ENCODE measurements at regions not wholly inside any gene's neighbourhood (a gene's known extent, or its start where the extent isn't known, plus 50 kb on each side); places are given as distances from the start of the nearest gene placed in this dataset.

DNA sequence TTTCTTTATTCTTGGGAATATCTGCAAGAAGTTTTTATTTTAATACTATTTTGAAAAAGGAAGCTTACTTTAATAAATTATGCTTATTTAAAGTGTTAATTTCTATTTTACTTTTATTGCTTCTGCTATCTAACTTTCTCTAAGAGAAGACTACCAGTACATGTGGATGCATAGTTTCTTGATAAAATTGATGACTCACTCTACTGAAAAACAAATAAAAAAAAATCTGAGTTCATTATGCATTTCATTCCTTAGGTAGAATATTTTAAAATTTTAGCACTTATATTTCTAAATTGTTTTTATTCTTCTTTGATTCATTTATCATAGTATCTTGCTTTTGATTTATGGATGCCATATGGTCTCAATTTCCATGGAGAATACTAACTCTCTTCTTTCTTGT, 217.9 kb downstream of the TAF11L14 start:
- Histone ChIP-seq H4K20me1 (replicated peaks; ENCODE audit: insufficient read depth) (no peaks in the 10 kb centered on the region), H3K27ac (ENCODE audit: low read depth) (no peak overlapping the region), H3K27me3 (ENCODE audit: insufficient read depth) (no peaks in the 10 kb centered on the region), H3K4me1 (ENCODE audit: insufficient read depth) (no peaks in the 10 kb centered on the region), H3K4me2 (no peak overlapping the region), H3K36me3 (ENCODE audit: insufficient read depth) (no peaks in the 10 kb centered on the region), H3F3A (replicated peaks; ENCODE audit: low read depth) (no peaks in the 10 kb centered on the region), H3K9me2 (ENCODE audit: insufficient read depth) (no peaks in the 10 kb centered on the region), H2AFZ (no peak overlapping the region), H3K79me2 (replicated peaks; ENCODE audit: insufficient read depth) (no peaks in the 10 kb centered on the region), H3K4me3 (no peak overlapping the region)
- Mint-ChIP-seq H3K27me3 (ENCODE audit: insufficient read depth, low read depth, poor library complexity) (no peaks in the 10 kb centered on the region), H3K4me1 (no peaks in the 10 kb centered on the region), H3K9me3 (no peaks in the 10 kb centered on the region), H3K27ac (no peak overlapping the region), H3K4me3 (no peak overlapping the region), H3K36me3 (ENCODE audit: low read depth) (no peaks in the 10 kb centered on the region)
- TF ChIP-seq, protein P1, sequence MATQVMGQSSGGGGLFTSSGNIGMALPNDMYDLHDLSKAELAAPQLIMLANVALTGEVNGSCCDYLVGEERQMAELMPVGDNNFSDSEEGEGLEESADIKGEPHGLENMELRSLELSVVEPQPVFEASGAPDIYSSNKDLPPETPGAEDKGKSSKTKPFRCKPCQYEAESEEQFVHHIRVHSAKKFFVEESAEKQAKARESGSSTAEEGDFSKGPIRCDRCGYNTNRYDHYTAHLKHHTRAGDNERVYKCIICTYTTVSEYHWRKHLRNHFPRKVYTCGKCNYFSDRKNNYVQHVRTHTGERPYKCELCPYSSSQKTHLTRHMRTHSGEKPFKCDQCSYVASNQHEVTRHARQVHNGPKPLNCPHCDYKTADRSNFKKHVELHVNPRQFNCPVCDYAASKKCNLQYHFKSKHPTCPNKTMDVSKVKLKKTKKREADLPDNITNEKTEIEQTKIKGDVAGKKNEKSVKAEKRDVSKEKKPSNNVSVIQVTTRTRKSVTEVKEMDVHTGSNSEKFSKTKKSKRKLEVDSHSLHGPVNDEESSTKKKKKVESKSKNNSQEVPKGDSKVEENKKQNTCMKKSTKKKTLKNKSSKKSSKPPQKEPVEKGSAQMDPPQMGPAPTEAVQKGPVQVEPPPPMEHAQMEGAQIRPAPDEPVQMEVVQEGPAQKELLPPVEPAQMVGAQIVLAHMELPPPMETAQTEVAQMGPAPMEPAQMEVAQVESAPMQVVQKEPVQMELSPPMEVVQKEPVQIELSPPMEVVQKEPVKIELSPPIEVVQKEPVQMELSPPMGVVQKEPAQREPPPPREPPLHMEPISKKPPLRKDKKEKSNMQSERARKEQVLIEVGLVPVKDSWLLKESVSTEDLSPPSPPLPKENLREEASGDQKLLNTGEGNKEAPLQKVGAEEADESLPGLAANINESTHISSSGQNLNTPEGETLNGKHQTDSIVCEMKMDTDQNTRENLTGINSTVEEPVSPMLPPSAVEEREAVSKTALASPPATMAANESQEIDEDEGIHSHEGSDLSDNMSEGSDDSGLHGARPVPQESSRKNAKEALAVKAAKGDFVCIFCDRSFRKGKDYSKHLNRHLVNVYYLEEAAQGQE (IDR thresholded peaks at IDR 0.05; ENCODE audit: unreplicated experiment), result no peak
- TF ChIP-seq CREB1 (CRISPR knock-in tag; IDR thresholded peaks at IDR 0.05; ENCODE audit: low read depth) (no peak), JUNB (IDR thresholded peaks at IDR 0.05; ENCODE audit: unreplicated experiment) (no peak), EZH2 (IDR thresholded peaks at IDR 0.05; ENCODE audit: low read depth, unreplicated experiment) (no peak), ZNF331 (CRISPR knock-in tag; IDR thresholded peaks at IDR 0.05; ENCODE audit: low read depth) (no peak), EZH2phosphoT487 (IDR thresholded peaks at IDR 0.05; ENCODE audit: unreplicated experiment) (no peak)
- TF ChIP-seq, protein P2, sequence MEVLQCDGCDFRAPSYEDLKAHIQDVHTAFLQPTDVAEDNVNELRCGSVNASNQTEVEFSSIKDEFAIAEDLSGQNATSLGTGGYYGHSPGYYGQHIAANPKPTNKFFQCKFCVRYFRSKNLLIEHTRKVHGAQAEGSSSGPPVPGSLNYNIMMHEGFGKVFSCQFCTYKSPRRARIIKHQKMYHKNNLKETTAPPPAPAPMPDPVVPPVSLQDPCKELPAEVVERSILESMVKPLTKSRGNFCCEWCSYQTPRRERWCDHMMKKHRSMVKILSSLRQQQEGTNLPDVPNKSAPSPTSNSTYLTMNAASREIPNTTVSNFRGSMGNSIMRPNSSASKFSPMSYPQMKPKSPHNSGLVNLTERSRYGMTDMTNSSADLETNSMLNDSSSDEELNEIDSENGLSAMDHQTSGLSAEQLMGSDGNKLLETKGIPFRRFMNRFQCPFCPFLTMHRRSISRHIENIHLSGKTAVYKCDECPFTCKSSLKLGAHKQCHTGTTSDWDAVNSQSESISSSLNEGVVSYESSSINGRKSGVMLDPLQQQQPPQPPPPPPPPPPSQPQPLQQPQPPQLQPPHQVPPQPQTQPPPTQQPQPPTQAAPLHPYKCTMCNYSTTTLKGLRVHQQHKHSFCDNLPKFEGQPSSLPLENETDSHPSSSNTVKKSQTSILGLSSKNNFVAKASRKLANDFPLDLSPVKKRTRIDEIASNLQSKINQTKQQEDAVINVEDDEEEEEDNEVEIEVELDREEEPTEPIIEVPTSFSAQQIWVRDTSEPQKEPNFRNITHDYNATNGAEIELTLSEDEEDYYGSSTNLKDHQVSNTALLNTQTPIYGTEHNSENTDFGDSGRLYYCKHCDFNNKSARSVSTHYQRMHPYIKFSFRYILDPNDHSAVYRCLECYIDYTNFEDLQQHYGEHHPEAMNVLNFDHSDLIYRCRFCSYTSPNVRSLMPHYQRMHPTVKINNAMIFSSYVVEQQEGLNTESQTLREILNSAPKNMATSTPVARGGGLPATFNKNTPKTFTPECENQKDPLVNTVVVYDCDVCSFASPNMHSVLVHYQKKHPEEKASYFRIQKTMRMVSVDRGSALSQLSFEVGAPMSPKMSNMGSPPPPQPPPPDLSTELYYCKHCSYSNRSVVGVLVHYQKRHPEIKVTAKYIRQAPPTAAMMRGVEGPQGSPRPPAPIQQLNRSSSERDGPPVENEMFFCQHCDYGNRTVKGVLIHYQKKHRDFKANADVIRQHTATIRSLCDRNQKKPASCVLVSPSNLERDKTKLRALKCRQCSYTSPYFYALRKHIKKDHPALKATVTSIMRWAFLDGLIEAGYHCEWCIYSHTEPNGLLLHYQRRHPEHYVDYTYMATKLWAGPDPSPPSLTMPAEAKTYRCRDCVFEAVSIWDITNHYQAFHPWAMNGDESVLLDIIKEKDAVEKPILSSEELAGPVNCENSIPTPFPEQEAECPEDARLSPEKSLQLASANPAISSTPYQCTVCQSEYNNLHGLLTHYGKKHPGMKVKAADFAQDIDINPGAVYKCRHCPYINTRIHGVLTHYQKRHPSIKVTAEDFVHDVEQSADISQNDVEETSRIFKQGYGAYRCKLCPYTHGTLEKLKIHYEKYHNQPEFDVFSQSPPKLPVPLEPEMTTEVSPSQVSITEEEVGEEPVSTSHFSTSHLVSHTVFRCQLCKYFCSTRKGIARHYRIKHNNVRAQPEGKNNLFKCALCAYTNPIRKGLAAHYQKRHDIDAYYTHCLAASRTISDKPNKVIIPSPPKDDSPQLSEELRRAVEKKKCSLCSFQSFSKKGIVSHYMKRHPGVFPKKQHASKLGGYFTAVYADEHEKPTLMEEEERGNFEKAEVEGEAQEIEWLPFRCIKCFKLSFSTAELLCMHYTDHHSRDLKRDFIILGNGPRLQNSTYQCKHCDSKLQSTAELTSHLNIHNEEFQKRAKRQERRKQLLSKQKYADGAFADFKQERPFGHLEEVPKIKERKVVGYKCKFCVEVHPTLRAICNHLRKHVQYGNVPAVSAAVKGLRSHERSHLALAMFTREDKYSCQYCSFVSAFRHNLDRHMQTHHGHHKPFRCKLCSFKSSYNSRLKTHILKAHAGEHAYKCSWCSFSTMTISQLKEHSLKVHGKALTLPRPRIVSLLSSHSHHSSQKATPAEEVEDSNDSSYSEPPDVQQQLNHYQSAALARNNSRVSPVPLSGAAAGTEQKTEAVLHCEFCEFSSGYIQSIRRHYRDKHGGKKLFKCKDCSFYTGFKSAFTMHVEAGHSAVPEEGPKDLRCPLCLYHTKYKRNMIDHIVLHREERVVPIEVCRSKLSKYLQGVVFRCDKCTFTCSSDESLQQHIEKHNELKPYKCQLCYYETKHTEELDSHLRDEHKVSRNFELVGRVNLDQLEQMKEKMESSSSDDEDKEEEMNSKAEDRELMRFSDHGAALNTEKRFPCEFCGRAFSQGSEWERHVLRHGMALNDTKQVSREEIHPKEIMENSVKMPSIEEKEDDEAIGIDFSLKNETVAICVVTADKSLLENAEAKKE (CRISPR knock-in tag; IDR thresholded peaks at IDR 0.05), result no peak
- TF ChIP-seq, protein P3, sequence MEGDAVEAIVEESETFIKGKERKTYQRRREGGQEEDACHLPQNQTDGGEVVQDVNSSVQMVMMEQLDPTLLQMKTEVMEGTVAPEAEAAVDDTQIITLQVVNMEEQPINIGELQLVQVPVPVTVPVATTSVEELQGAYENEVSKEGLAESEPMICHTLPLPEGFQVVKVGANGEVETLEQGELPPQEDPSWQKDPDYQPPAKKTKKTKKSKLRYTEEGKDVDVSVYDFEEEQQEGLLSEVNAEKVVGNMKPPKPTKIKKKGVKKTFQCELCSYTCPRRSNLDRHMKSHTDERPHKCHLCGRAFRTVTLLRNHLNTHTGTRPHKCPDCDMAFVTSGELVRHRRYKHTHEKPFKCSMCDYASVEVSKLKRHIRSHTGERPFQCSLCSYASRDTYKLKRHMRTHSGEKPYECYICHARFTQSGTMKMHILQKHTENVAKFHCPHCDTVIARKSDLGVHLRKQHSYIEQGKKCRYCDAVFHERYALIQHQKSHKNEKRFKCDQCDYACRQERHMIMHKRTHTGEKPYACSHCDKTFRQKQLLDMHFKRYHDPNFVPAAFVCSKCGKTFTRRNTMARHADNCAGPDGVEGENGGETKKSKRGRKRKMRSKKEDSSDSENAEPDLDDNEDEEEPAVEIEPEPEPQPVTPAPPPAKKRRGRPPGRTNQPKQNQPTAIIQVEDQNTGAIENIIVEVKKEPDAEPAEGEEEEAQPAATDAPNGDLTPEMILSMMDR (conservative IDR thresholded peaks at IDR 0.05; ENCODE audit: low read depth in 2 of 2), result no peak
- DNase-seq (ENCODE audit: low spot score) (no peak), ATAC-seq (no peak)
